ENCODE measurements at regions not wholly inside any gene's neighbourhood (a gene's known extent, or its start where the extent isn't known, plus 50 kb on each side); places are given as distances from the start of the nearest gene placed in this dataset.

GRCh38 chr2:107282135-107282534, 396.2 kb upstream of the ST6GAL2 start:
- no peak for DNase-seq
- Histone ChIP-seq H3K9me3 (no peaks in the 10 kb centered on the region), H3K36me3 (no peaks in the 10 kb centered on the region), H3K4me3 (no peak overlapping the region), H3K27me3 (no peaks in the 10 kb centered on the region), H3K4me1 (peaks cover 0 to 3% of the 10 kb centered on the region in 2 donors), H3K27ac (no peak overlapping the region)
- TF ChIP-seq POLR2A (IDR thresholded peaks at IDR 0.05) (no peak), CTCF (IDR thresholded peaks at IDR 0.05) (no peak)
- intact Hi-C loops (cut with DNase I; ENCODE audit: low total_unique reads): no loop called here

GRCh38 chr2:107285621-107286299, 399.8 kb upstream of the ST6GAL2 start:
- H3K9me3 ChIP-seq: no peaks in the 10 kb centered on the region
- intact Hi-C loops (cut with DNase I; ENCODE audit: low total_unique reads): no loop called here
- H3K27ac ChIP-seq: no peak overlapping the region
- no peaks in the 10 kb centered on the region for H3K36me3 ChIP-seq
- DNase-seq: no peak
- H3K4me3 ChIP-seq: no peak overlapping the region
- no peak for TF ChIP-seq POLR2A (IDR thresholded peaks at IDR 0.05)
- TF ChIP-seq CTCF (IDR thresholded peaks at IDR 0.05): no peak
- H3K27me3 ChIP-seq: no peaks in the 10 kb centered on the region
- H3K4me1 ChIP-seq: no peaks in the 10 kb centered on the region

- TF ChIP-seq POLR2A (IDR thresholded peaks at IDR 0.05): no peak
- Histone ChIP-seq H3K4me1 (no peaks in the 10 kb centered on the region), H3K36me3 (no peaks in the 10 kb centered on the region), H3K9me3 (no peaks in the 10 kb centered on the region), H3K4me3 (no peak overlapping the region), H3K27ac (no peak overlapping the region), H3K27me3 (no peaks in the 10 kb centered on the region)
- intact Hi-C loops (cut with DNase I; ENCODE audit: low total_unique reads): no loop called here
- DNase-seq: no peak
Measured at GRCh38 chr2:107290041-107290440, 404.1 kb upstream of the ST6GAL2 start.

- DNase-seq: no peak
- H3K27me3 ChIP-seq: no peaks in the 10 kb centered on the region
- no peaks in the 10 kb centered on the region for H3K9me3 ChIP-seq
- H3K27ac ChIP-seq: no peak overlapping the region
- no peaks in the 10 kb centered on the region for H3K36me3 ChIP-seq
- H3K4me1 ChIP-seq: no peaks in the 10 kb centered on the region
- H3K4me3 ChIP-seq: no peak overlapping the region
- TF ChIP-seq CTCF (IDR thresholded peaks at IDR 0.05) (no peak), POLR2A (IDR thresholded peaks at IDR 0.05) (no peak)
- intact Hi-C loops (cut with DNase I; ENCODE audit: low total_unique reads): no loop called here
Measured at GRCh38 chr2:107303964-107304363, 418.0 kb upstream of the ST6GAL2 start.

- no peak overlapping the region for H3K4me3 ChIP-seq
- no peaks in the 10 kb centered on the region for H3K4me1 ChIP-seq
- DNase-seq: no peak
- TF ChIP-seq CTCF (IDR thresholded peaks at IDR 0.05): no peak
- no peak for TF ChIP-seq POLR2A (IDR thresholded peaks at IDR 0.05)
- intact Hi-C loops (cut with DNase I; ENCODE audit: low total_unique reads): no loop called here
- no peaks in the 10 kb centered on the region for H3K36me3 ChIP-seq
- H3K27me3 ChIP-seq: no peaks in the 10 kb centered on the region
- H3K9me3 ChIP-seq: no peaks in the 10 kb centered on the region
- H3K27ac ChIP-seq: no peak overlapping the region
Measured at GRCh38 chr2:107305966-107306365, 420.0 kb upstream of the ST6GAL2 start.

GRCh38 chr2:107306881-107307280, 420.9 kb upstream of the ST6GAL2 start:
- Histone ChIP-seq H3K36me3 (no peaks in the 10 kb centered on the region), H3K4me1 (no peaks in the 10 kb centered on the region), H3K4me3 (no peak overlapping the region), H3K27me3 (no peaks in the 10 kb centered on the region), H3K27ac (no peak overlapping the region), H3K9me3 (no peaks in the 10 kb centered on the region)
- intact Hi-C loops (cut with DNase I; ENCODE audit: low total_unique reads): no loop called here
- DNase-seq: no peak
- no peak for TF ChIP-seq CTCF (IDR thresholded peaks at IDR 0.05)
- no peak for TF ChIP-seq POLR2A (IDR thresholded peaks at IDR 0.05)

Measured in uterus (tissue), 3 donors.